Neural progenitor cell (in vitro differentiated cells): ENCODE measurements at regions not wholly inside any gene's neighbourhood (a gene's known extent, or its start where the extent isn't known, plus 50 kb on each side); places are given as distances from the start of the nearest gene placed in this dataset.

ENCODE experiments used
- DNase-seq: peaks from one replicate; pipeline ENCODE4 v3.0.0-alpha.2; 2016; ENCODE audit warnings: low spot score
- H2AFZ ChIP-seq: fragments of 200-600 bp; sonication (generic); replicated peaks from 2 replicates; pipeline ENCODE4 v1.6.1; 2016; ENCODE audit warnings: antibody characterized with exemption
- H3F3A ChIP-seq: fragments of 200-600 bp; sonication (generic); 2 replicates; pipeline ENCODE4 v1.6.1; 2016; ENCODE audit warnings: antibody characterized with exemption, low read depth
- H3K27ac ChIP-seq: fragments of 200-600 bp; sonication (generic); 2 replicates; pipeline ENCODE4 v1.5.1; 2016; ENCODE audit warnings: mild to moderate bottlenecking
- H3K27me3 ChIP-seq: fragments of 200-600 bp; sonication (generic); 2 replicates; pipeline ENCODE4 v1.6.1; 2016; ENCODE audit warnings: mild to moderate bottlenecking, moderate library complexity
- H3K36me3 ChIP-seq: fragments of 200-600 bp; sonication (generic); 2 replicates; pipeline ENCODE4 v1.5.1; 2016
- H3K4me1 ChIP-seq: fragments of 200-600 bp; sonication (generic); 2 replicates; pipeline ENCODE4 v1.6.1; 2016; ENCODE audit warnings: mixed run types
- H3K4me2 ChIP-seq: fragments of 200-600 bp; sonication (generic); 2 replicates; pipeline ENCODE4 v1.6.1; 2016
- H3K4me3 ChIP-seq: fragments of 200-600 bp; sonication (generic); 2 replicates; pipeline ENCODE4 v1.5.1; 2016
- H3K79me2 ChIP-seq: fragments of 200-600 bp; sonication (generic); 2 replicates; pipeline ENCODE4 v1.6.1; 2016; ENCODE audit warnings: low read depth
- H3K9ac ChIP-seq: fragments of 200-600 bp; sonication (generic); 2 replicates; pipeline ENCODE4 v1.6.1; 2016
- H3K9me3 ChIP-seq: fragments of 200-600 bp; sonication (generic); 2 replicates; pipeline ENCODE4 v1.5.1; 2016; ENCODE audit warnings: low read depth
- H4K20me1 ChIP-seq: fragments of 200-600 bp; sonication (generic); 2 replicates; pipeline ENCODE4 v1.6.1; 2016; ENCODE audit warnings: low read depth
- H3K27ac Mint-ChIP-seq: 3 replicates; pipeline ENCODE4 v1.8.0; 2021; ENCODE audit warnings: mixed read lengths
- H3K27me3 Mint-ChIP-seq: 2 replicates; pipeline ENCODE4 v1.8.0; 2022; ENCODE audit warnings: low read depth, mild to moderate bottlenecking, inconsistent platforms, moderate library complexity, mixed read lengths; ENCODE audit not compliant: insufficient read depth
- H3K36me3 Mint-ChIP-seq: 3 replicates; pipeline ENCODE4 v1.8.0; 2021; ENCODE audit warnings: mixed read lengths
- H3K4me1 Mint-ChIP-seq: 3 replicates; pipeline ENCODE4 v1.8.0; 2021; ENCODE audit warnings: mixed read lengths
- H3K4me3 Mint-ChIP-seq: 3 replicates; pipeline ENCODE4 v1.8.0; 2021; ENCODE audit warnings: mild to moderate bottlenecking, moderate library complexity, mixed read lengths
- H3K9me3 Mint-ChIP-seq: 3 replicates; pipeline ENCODE4 v1.8.0; 2020; ENCODE audit warnings: mixed read lengths
- EZH2 ChIP-seq: fragments of 200-600 bp; sonication (generic); IDR thresholded peaks from 2 replicates; pipeline ENCODE4 v1.6.1; 2017; ENCODE audit warnings: antibody characterized with exemption, mild to moderate bottlenecking, moderate library complexity
- EZH2phosphoT487 ChIP-seq: fragments of 200-600 bp; sonication (generic); IDR thresholded peaks from 2 replicates; pipeline ENCODE4 v1.6.1; 2017; ENCODE audit warnings: antibody characterized with exemption
- TF ChIP-seq, protein P1 (sequence below): fragments of 200-600 bp; sonication (generic); IDR thresholded peaks from 2 replicates; pipeline ENCODE4 v1.5.1; 2017; ENCODE audit warnings: antibody characterized with exemption, mild to moderate bottlenecking

DNA sequence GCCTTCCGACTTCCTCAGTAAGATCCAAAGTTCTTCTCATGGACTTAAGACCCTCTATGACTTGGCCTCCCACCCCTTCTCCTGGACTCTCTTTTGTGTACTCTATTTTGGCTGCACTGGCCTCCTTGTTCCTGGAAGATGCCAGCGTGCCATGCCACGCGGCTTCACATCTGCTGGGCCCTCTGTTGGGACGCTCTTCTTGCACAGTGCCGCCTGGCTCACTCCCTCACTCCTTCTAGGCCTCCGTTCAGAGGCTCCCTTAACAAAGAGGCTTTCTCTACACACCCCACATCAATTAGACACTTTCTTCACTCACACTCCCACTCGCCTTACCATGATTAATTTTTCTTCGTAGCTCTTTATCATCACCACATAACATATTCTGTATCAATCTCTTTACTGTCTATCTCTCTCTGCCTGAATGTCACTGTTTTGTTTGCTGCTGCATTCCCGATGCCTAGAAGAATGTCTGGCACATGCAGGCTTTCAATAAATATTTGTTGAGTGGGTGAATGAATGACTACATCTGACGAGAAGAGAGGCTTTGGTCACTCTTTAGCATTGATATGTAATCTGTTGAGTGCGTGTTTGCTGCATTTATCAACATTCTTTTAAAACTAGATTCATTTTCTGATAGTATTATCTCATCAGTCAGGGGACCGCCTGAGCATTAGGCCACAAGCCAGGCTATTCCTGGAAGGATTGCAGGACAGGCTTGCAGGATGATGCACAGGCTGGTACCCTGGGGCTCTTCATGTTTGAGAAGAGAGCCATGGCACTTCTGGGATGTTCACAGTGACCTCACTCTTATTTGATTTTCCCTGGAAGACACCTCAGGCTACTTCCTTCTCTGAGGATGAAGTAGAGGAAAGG is 60.6 kb upstream of the AMPD3 start:
- no peak overlapping the region for H3K27ac ChIP-seq
- Mint-ChIP-seq H3K4me3 (no peak overlapping the region), H3K27me3 (peaks cover 4% of the 10 kb centered on the region), H3K27ac (no peak overlapping the region), H3K36me3 (no peaks in the 10 kb centered on the region), H3K9me3 (no peaks in the 10 kb centered on the region), H3K4me1 (peaks cover 12% of the 10 kb centered on the region)
- no peak overlapping the region for H3K4me2 ChIP-seq
- no peaks in the 10 kb centered on the region for H3K79me2 ChIP-seq
- no peaks in the 10 kb centered on the region for H3F3A ChIP-seq
- no peak overlapping the region for H3K9ac ChIP-seq
- no peaks in the 10 kb centered on the region for H3K9me3 ChIP-seq
- no peak overlapping the region for H2AFZ ChIP-seq
- no peaks in the 10 kb centered on the region for H3K27me3 ChIP-seq
- no peaks in the 10 kb centered on the region for H4K20me1 ChIP-seq
- DNase-seq = no peak
- TF ChIP-seq EZH2 (no peak), EZH2phosphoT487 (no peak)
- TF ChIP-seq, protein P1, sequence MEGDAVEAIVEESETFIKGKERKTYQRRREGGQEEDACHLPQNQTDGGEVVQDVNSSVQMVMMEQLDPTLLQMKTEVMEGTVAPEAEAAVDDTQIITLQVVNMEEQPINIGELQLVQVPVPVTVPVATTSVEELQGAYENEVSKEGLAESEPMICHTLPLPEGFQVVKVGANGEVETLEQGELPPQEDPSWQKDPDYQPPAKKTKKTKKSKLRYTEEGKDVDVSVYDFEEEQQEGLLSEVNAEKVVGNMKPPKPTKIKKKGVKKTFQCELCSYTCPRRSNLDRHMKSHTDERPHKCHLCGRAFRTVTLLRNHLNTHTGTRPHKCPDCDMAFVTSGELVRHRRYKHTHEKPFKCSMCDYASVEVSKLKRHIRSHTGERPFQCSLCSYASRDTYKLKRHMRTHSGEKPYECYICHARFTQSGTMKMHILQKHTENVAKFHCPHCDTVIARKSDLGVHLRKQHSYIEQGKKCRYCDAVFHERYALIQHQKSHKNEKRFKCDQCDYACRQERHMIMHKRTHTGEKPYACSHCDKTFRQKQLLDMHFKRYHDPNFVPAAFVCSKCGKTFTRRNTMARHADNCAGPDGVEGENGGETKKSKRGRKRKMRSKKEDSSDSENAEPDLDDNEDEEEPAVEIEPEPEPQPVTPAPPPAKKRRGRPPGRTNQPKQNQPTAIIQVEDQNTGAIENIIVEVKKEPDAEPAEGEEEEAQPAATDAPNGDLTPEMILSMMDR = no peak
- H3K4me1 ChIP-seq = no peaks in the 10 kb centered on the region
- H3K36me3 ChIP-seq = no peaks in the 10 kb centered on the region
- H3K4me3 ChIP-seq = no peak overlapping the region

GRCh38 chr11:10395166-10395897 is 59.7 kb upstream of the AMPD3 start:
- no peaks in the 10 kb centered on the region for H3K9me3 ChIP-seq
- no peaks in the 10 kb centered on the region for H3K36me3 Mint-ChIP-seq
- H3K9me3 Mint-ChIP-seq = no peaks in the 10 kb centered on the region
- H3K4me3 ChIP-seq = no peak overlapping the region
- no peak overlapping the region for H3K4me3 Mint-ChIP-seq
- peaks cover 12% of the 10 kb centered on the region for H3K4me1 Mint-ChIP-seq
- H3K27ac ChIP-seq = no peak overlapping the region
- no peaks in the 10 kb centered on the region for H3K36me3 ChIP-seq
- H3K4me1 ChIP-seq = no peaks in the 10 kb centered on the region
- H3K27me3 Mint-ChIP-seq = peaks cover 4% of the 10 kb centered on the region
- H3K27me3 ChIP-seq = no peaks in the 10 kb centered on the region
- DNase-seq = no peak
- no peak overlapping the region for H3K27ac Mint-ChIP-seq
- no peaks in the 10 kb centered on the region for H3F3A ChIP-seq
- TF ChIP-seq, protein P1 = no peak
- TF ChIP-seq EZH2 = no peak
- TF ChIP-seq EZH2phosphoT487 = no peak
- no peak overlapping the region for H3K9ac ChIP-seq
- H3K79me2 ChIP-seq = no peaks in the 10 kb centered on the region
- H2AFZ ChIP-seq = no peak overlapping the region
- no peak overlapping the region for H3K4me2 ChIP-seq
- H4K20me1 ChIP-seq = no peaks in the 10 kb centered on the region

GRCh38 chr11:10396771-10397170 is 58.3 kb upstream of the AMPD3 start:
- Mint-ChIP-seq H3K27ac (no peak overlapping the region), H3K36me3 (no peaks in the 10 kb centered on the region), H3K9me3 (no peaks in the 10 kb centered on the region), H3K4me1 (peaks cover 12% of the 10 kb centered on the region), H3K4me3 (no peak overlapping the region), H3K27me3 (peaks cover 4% of the 10 kb centered on the region)
- no peak for DNase-seq
- no peaks in the 10 kb centered on the region for H3K9me3 ChIP-seq
- H3K79me2 ChIP-seq = no peaks in the 10 kb centered on the region
- H2AFZ ChIP-seq = no peak overlapping the region
- no peaks in the 10 kb centered on the region for H3K27me3 ChIP-seq
- H3K36me3 ChIP-seq = no peaks in the 10 kb centered on the region
- no peaks in the 10 kb centered on the region for H3K4me1 ChIP-seq
- H3K4me3 ChIP-seq = no peak overlapping the region
- H3K27ac ChIP-seq = no peak overlapping the region
- no peak overlapping the region for H3K9ac ChIP-seq
- TF ChIP-seq EZH2 = no peak
- no peak for TF ChIP-seq EZH2phosphoT487
- TF ChIP-seq, protein P1 = no peak
- no peaks in the 10 kb centered on the region for H4K20me1 ChIP-seq
- H3K4me2 ChIP-seq = no peak overlapping the region
- H3F3A ChIP-seq = no peaks in the 10 kb centered on the region
